Gastroesophageal sphincter (tissue), 4 donors: ENCODE measurements at regions not wholly inside any gene's neighbourhood (a gene's known extent, or its start where the extent isn't known, plus 50 kb on each side); places are given as distances from the start of the nearest gene placed in this dataset.

Experiments
- ATAC-seq: fragments of 150-250 bp; one replicate; pipeline ENCODE4 v1.9.1; 2016; ENCODE audit warnings: mild to moderate bottlenecking, moderate library complexity
- H3K27ac ChIP-seq, 4 donors: fragments of 200-600 bp; sonication (generic) in 3 of 4; 1 replicate in 3 of 4; 2 replicates in 1 of 4; pipeline ENCODE4 v1.5.1; 2016 to 2019
- H3K27me3 ChIP-seq: fragments of 200-600 bp; sonication (generic); one replicate; pipeline ENCODE4 v1.5.1; 2019
- H3K36me3 ChIP-seq, 2 donors: fragments of 200-600 bp; sonication (generic); one replicate each; pipeline ENCODE4 v1.5.1; 2019; ENCODE audit warnings: control low read depth in 1 of 2
- H3K4me1 ChIP-seq, 3 donors: fragments of 200-600 bp; sonication (generic); 1 replicate in 2 of 3; 2 replicates in 1 of 3; pipeline ENCODE4 v1.5.1; 2016 to 2019; ENCODE audit warnings: control low read depth in 2 of 3
- H3K4me3 ChIP-seq, 2 donors: fragments of 200-600 bp; sonication (generic); one replicate each; pipeline ENCODE4 v1.5.1; 2019; ENCODE audit warnings: mild to moderate bottlenecking in 1 of 2, moderate library complexity in 1 of 2
- H3K9me3 ChIP-seq, 3 donors: fragments of 200-600 bp; sonication (generic); one replicate each; pipeline ENCODE4 v1.5.1; 2017 to 2019; ENCODE audit warnings: control low read depth in 2 of 3
- EP300 ChIP-seq: sonication (generic); formaldehyde crosslinking; IDR thresholded peaks from one replicate; pipeline ENCODE4 v1.6.1; 2017; ENCODE audit warnings: antibody characterized with exemption, mild to moderate bottlenecking
- POLR2A ChIP-seq, 2 donors: fragments of 450-650 bp; IDR thresholded peaks; one replicate each; pipeline ENCODE4 v1.6.1; 2017; ENCODE audit warnings: antibody characterized with exemption in 2 of 2, mild to moderate bottlenecking in 2 of 2, moderate library complexity in 1 of 2
- POLR2AphosphoS5 ChIP-seq: sonication (generic); formaldehyde crosslinking; IDR thresholded peaks from one replicate; pipeline ENCODE4 v1.6.1; 2017; ENCODE audit warnings: antibody characterized with exemption
- WGBS, 2 donors: methylation state at CpG; one replicate each; pipeline ENCODE4 v1.1.5; 2018; ENCODE audit warnings: low coverage in 1 of 2; 5-methylcytosine and 5-hydroxymethylcytosine counted together
- TF ChIP-seq, protein P1 (sequence below), 4 experiments: fragments of 200-600 bp in 2 of 4; fragments of 450-650 bp in 2 of 4; sonication (generic) in 1 of 4; IDR thresholded peaks; one replicate each; pipeline ENCODE4 v1.5.1; 2017 to 2019; ENCODE audit warnings: antibody characterized with exemption in 4 of 4, mild to moderate bottlenecking in 2 of 4, moderate library complexity in 2 of 4

DNA sequence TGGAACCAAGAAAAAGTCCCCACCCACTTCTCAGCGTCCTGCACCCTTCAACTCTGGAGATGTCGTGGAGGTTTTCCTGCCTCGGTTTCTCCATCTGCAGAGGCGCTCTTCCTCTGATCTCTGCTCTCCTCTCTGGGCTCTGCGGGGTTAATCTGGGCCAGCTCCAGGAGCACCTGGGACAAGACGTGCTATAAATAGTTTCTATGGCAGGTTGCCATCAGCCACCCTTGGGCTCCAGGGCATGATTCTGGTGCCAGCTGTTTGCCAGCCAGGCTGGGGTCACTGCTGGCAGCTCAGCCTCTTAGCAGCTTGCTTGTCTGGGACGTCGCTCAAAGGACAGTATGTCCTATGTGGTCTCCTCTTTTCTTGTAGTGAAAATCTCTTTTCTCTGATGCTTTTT, 137.1 kb downstream of the ACTL8 start:
- 68% methylated on average over 5 of the region's 8 CpGs; no CpG with 5 or more reads in 1 of the 2 donors for WGBS, 2 donors
- ATAC-seq: no peak
- peaks cover 29% of the 10 kb centered on the region for H3K27me3 ChIP-seq

DNA sequence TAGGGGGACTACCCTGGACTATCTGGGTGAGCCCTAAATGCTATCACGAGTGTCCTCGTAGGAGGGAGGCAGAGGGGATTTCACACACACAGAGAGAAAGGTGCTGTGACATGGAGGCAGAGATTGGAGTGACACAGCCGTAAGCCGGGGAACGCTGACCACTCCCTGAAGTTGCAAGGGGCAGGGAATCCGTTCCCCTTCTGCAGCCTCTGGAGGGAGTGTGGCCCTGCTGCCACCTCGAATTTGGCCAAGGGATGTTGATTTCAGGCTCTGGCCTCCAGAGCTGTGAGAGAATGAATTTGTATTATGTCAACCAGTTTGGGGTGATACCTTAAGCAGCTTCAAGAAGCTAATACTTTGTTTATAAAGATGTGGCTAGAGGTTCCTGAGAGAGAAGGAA, 137.7 kb downstream of the ACTL8 start:
- no peaks in the 10 kb centered on the region for H3K9me3 ChIP-seq
- no peak overlapping the region for H3K4me3 ChIP-seq
- ATAC-seq: no peak
- H3K27ac ChIP-seq: no peak overlapping the region
- no peaks in the 10 kb centered on the region for H3K36me3 ChIP-seq
- peaks cover 0 to 30% (median 0%) of the 10 kb centered on the region in 3 donors for H3K4me1 ChIP-seq
- H3K27me3 ChIP-seq: peaks cover 23% of the 10 kb centered on the region
- TF ChIP-seq EP300 (no peak), POLR2A (IDR thresholded peaks at IDR 0.05) (no peak), POLR2AphosphoS5 (no peak)
- TF ChIP-seq, protein P1, sequence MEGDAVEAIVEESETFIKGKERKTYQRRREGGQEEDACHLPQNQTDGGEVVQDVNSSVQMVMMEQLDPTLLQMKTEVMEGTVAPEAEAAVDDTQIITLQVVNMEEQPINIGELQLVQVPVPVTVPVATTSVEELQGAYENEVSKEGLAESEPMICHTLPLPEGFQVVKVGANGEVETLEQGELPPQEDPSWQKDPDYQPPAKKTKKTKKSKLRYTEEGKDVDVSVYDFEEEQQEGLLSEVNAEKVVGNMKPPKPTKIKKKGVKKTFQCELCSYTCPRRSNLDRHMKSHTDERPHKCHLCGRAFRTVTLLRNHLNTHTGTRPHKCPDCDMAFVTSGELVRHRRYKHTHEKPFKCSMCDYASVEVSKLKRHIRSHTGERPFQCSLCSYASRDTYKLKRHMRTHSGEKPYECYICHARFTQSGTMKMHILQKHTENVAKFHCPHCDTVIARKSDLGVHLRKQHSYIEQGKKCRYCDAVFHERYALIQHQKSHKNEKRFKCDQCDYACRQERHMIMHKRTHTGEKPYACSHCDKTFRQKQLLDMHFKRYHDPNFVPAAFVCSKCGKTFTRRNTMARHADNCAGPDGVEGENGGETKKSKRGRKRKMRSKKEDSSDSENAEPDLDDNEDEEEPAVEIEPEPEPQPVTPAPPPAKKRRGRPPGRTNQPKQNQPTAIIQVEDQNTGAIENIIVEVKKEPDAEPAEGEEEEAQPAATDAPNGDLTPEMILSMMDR (IDR thresholded peaks at IDR 0.05): no peak
- WGBS, 2 donors: 36 to 57% methylated on average over 5 to 7 of the region's 7 CpGs

More for the DNA sequence above, 137.1 kb downstream of the ACTL8 start:
- Histone ChIP-seq H3K27ac (no peak overlapping the region), H3K9me3 (no peaks in the 10 kb centered on the region), H3K36me3 (no peaks in the 10 kb centered on the region), H3K4me3 (no peak overlapping the region), H3K4me1 (peaks cover 0 to 30% (median 0%) of the 10 kb centered on the region in 3 donors)
- TF ChIP-seq EP300 (no peak), POLR2AphosphoS5 (peak; percentile 9), POLR2A (IDR thresholded peaks at IDR 0.05) (no peak)

DNA sequence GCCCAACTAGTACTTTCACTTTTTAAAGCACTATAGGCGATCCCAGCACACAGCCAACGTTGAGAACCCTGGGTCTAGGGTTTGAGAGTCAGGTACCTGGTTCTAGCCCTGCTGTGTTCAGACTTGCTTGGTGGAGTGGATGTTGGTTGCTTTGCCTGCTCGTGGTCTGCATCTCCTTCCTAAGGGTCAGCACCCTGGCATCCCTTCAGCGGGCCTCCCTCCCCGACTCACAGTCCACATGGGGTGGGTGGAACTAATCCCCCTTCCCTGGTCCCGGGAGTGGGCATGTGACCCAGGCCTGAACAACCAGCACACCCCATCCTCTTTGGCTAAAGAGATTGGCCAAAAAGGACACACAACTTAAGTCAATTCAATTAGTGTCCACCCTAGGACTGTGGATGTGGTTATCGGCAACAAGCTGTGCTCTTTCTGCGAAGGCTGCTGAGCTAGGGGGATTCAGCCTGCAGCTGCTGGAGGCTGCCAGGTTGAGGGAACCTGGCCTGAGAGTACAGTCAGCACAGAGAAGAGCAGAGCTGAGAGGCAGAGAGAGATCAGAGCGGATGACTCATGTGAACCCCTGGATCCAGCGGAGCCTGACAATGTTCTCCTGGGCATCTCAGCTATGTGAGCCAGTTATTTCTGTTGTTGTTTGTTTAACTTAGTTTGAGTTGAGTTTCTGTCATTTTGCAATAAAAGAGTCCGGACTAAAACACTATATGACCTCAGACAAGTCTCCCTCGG, 138.9 kb downstream of the ACTL8 start:
- H3K27ac ChIP-seq: no peak overlapping the region
- ATAC-seq: no peak
- H3K4me1 ChIP-seq: peaks cover 0 to 30% (median 0%) of the 10 kb centered on the region in 3 donors
- H3K36me3 ChIP-seq: no peaks in the 10 kb centered on the region
- H3K4me3 ChIP-seq: no peak overlapping the region
- peaks cover 15% of the 10 kb centered on the region for H3K27me3 ChIP-seq
- 61 to 83% methylated on average over 1 to 6 of the region's 12 CpGs for WGBS, 2 donors
- TF ChIP-seq POLR2AphosphoS5 (no peak), EP300 (no peak), POLR2A (IDR thresholded peaks at IDR 0.05) (no peak)
- TF ChIP-seq, protein P1 (IDR thresholded peaks at IDR 0.05): no peak
- H3K9me3 ChIP-seq: no peaks in the 10 kb centered on the region

GRCh38 chr1:17895401-17895800, 140.3 kb downstream of the ACTL8 start:
- Histone ChIP-seq H3K9me3 (no peaks in the 10 kb centered on the region), H3K27ac (no peak overlapping the region), H3K4me1 (peaks cover 0 to 21% (median 0%) of the 10 kb centered on the region in 3 donors), H3K27me3 (peaks cover 2% of the 10 kb centered on the region), H3K36me3 (no peaks in the 10 kb centered on the region), H3K4me3 (no peak overlapping the region)
- TF ChIP-seq, protein P1 (IDR thresholded peaks at IDR 0.05): no peak
- no peak for TF ChIP-seq EP300
- no peak for TF ChIP-seq POLR2A (IDR thresholded peaks at IDR 0.05)
- no peak for TF ChIP-seq POLR2AphosphoS5
- 67 to 83% methylated on average over 1 of the region's 4 CpGs for WGBS, 2 donors
- no peak for ATAC-seq

DNA sequence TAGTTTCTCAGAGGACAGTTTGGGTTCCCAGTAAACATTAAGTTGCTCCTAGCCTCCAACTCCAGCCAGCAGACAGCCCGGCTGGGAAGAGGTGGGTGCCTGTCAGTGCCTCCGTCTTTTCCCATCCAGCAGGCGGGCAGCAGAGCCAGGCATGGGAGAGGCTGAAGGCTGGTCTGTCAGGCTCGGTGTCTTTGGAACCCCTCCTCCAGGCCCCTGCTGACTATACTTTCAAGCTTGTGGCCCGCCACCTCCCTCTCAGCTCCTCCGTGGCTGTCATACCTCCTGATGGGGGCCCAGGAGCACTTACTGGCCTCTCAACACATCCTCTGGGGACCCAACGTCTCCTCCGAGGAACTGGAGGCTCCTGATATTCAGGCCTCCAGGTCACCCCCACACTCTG, 140.9 kb downstream of the ACTL8 start:
- Histone ChIP-seq H3K36me3 (no peaks in the 10 kb centered on the region), H3K27ac (no peak overlapping the region), H3K4me1 (peaks cover 0 to 16% (median 0%) of the 10 kb centered on the region in 3 donors), H3K27me3 (no peaks in the 10 kb centered on the region), H3K4me3 (no peak overlapping the region), H3K9me3 (no peaks in the 10 kb centered on the region)
- 80 to 100% methylated on average over 2 of the region's 8 CpGs for WGBS, 2 donors
- ATAC-seq: no peak
- TF ChIP-seq EP300: no peak
- TF ChIP-seq, protein P1 (IDR thresholded peaks at IDR 0.05): no peak
- no peak for TF ChIP-seq POLR2A (IDR thresholded peaks at IDR 0.05)
- no peak for TF ChIP-seq POLR2AphosphoS5
